ENCODE measurements at regions not wholly inside any gene's neighbourhood (a gene's known extent, or its start where the extent isn't known, plus 50 kb on each side); places are given as distances from the start of the nearest gene placed in this dataset.
A peak's percentile ranks its signal among the peaks of the same experiment; 100 is the strongest.

DNA sequence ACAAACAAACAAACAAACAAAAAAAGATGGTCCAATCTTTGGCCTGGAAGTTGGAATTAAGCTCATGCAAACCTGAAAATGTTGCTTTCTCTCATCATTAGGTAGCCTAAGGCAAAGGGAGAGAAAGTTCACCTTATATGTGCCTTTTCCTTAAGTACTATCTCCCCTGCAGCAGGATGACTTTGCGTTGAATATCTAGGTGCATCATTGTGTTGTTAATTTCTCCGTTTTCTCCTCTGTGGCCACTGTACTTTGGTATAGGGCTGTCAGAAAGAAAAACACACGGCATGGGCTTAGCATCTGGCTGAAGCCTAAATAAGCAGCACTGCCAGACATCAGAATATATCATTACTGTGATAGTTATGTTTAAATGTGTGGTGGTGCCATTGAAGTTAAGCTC, 345.5 kb downstream of the BCAT1 start:
- no peak for ATAC-seq
- BruUV-seq (replicated peaks): no TSS peak
- intact Hi-C loops (cut with micrococcal nuclease): no loop called here

DNA sequence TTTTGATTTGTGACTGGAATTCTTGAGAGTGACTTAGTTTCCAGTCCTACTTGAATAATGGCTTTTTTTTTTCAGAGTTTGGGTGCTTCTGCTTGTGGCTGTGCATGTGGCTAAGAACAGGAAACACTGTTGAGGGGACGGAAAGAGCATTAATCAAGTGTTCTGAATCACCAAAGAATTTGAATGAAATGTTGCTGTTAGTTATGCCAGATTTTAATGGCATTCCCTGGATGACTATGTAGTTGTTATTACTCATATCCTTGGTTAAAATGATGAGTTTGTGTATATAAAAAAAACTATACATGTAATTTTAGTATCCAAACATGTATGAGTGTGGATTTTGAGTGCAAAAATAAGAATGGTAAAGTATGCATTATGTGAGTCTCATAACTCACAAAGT, 347.9 kb downstream of the BCAT1 start:
- Histone ChIP-seq H3F3A (ENCODE audit: low read length, unreplicated experiment) (no peaks in the 10 kb centered on the region), H3K9me2 (replicated peaks; ENCODE audit: low read length) (no peaks in the 10 kb centered on the region), H3K4me2 (ENCODE audit: low read length) (no peak overlapping the region), H3K27ac (ENCODE audit: low read length) (no peak overlapping the region), H3K9me3 (ENCODE audit: low read length) (no peaks in the 10 kb centered on the region), H3K27me3 (ENCODE audit: low read length) (no peaks in the 10 kb centered on the region), H4K20me1 (ENCODE audit: low read length) (no peaks in the 10 kb centered on the region), H3K4me3 (ENCODE audit: low read length) (no peak overlapping the region), H2AFZ (ENCODE audit: low read length) (no peak overlapping the region), H3K79me2 (ENCODE audit: low read length) (no peaks in the 10 kb centered on the region), H3K36me3 (ENCODE audit: low read depth, low read length) (no peaks in the 10 kb centered on the region), H3K9ac (ENCODE audit: low read length) (no peak overlapping the region), H3K4me1 (ENCODE audit: insufficient read depth, low read length) (no peaks in the 10 kb centered on the region)
- DNase-seq (peak; percentile 25), ATAC-seq (no peak)
- TF ChIP-seq EZH2 (IDR thresholded peaks at IDR 0.05; ENCODE audit: low read length, unreplicated experiment): no peak
- TF ChIP-seq, protein P1, sequence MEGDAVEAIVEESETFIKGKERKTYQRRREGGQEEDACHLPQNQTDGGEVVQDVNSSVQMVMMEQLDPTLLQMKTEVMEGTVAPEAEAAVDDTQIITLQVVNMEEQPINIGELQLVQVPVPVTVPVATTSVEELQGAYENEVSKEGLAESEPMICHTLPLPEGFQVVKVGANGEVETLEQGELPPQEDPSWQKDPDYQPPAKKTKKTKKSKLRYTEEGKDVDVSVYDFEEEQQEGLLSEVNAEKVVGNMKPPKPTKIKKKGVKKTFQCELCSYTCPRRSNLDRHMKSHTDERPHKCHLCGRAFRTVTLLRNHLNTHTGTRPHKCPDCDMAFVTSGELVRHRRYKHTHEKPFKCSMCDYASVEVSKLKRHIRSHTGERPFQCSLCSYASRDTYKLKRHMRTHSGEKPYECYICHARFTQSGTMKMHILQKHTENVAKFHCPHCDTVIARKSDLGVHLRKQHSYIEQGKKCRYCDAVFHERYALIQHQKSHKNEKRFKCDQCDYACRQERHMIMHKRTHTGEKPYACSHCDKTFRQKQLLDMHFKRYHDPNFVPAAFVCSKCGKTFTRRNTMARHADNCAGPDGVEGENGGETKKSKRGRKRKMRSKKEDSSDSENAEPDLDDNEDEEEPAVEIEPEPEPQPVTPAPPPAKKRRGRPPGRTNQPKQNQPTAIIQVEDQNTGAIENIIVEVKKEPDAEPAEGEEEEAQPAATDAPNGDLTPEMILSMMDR (conservative IDR thresholded peaks at IDR 0.05; ENCODE audit: low read depth, low read length): no peak
- TF ChIP-seq EZH2phosphoT487 (IDR thresholded peaks at IDR 0.05; ENCODE audit: borderline replicate concordance, low read length): no peak
- CTCF ChIA-PET: no interaction called here
- POLR2A ChIA-PET (ENCODE audit: unreplicated experiment): no interaction called here
- no TSS peak for BruUV-seq (replicated peaks)
- intact Hi-C loops (cut with micrococcal nuclease): no loop called here

More for the DNA sequence above, 345.5 kb downstream of the BCAT1 start:
- Histone ChIP-seq H3K4me1 (ENCODE audit: insufficient read depth, low read length) (no peaks in the 10 kb centered on the region), H3K9ac (ENCODE audit: low read length) (no peak overlapping the region), H3K27ac (ENCODE audit: low read length) (no peak overlapping the region), H3K9me3 (ENCODE audit: low read length) (no peaks in the 10 kb centered on the region), H3K9me2 (replicated peaks; ENCODE audit: low read length) (no peaks in the 10 kb centered on the region), H3K27me3 (ENCODE audit: low read length) (no peaks in the 10 kb centered on the region), H3K4me3 (ENCODE audit: low read length) (no peak overlapping the region), H3K4me2 (ENCODE audit: low read length) (no peak overlapping the region), H3K36me3 (ENCODE audit: low read depth, low read length) (no peaks in the 10 kb centered on the region), H3F3A (ENCODE audit: low read length, unreplicated experiment) (no peaks in the 10 kb centered on the region), H2AFZ (ENCODE audit: low read length) (no peak overlapping the region), H3K79me2 (ENCODE audit: low read length) (no peaks in the 10 kb centered on the region), H4K20me1 (ENCODE audit: low read length) (no peaks in the 10 kb centered on the region)
- POLR2A ChIA-PET (ENCODE audit: unreplicated experiment): no interaction called here
- no peak for DNase-seq
- CTCF ChIA-PET: no interaction called here
- TF ChIP-seq, protein P1 (conservative IDR thresholded peaks at IDR 0.05; ENCODE audit: low read depth, low read length): no peak
- no peak for TF ChIP-seq EZH2phosphoT487 (IDR thresholded peaks at IDR 0.05; ENCODE audit: borderline replicate concordance, low read length)
- no peak for TF ChIP-seq EZH2 (IDR thresholded peaks at IDR 0.05; ENCODE audit: low read length, unreplicated experiment)

DNA sequence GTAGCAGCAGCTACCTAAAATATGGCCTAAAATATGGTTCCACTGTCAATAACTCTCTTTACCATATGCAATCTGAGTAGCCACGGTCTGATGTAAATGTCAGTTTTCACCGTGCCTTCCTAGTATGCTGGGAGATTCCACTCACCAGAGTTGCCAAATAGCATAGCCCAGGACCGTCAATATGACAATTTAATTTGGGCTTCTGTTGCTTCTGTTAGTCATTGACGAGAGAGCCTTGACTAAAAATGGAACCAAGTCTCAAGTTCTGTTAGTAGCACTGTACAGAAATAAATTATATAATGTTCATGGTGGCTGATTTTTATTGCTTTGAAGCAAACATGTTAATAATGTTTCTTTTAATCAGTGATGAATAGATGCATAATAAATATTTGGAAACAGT, 348.4 kb downstream of the BCAT1 start:
- ATAC-seq: no peak
- ChIA-PET CTCF (no interaction called here), POLR2A (ENCODE audit: unreplicated experiment) (no interaction called here)
- H2AFZ ChIP-seq (ENCODE audit: low read length): no peak overlapping the region
- no peaks in the 10 kb centered on the region for H3F3A ChIP-seq (ENCODE audit: low read length, unreplicated experiment)
- no peak for TF ChIP-seq EZH2 (IDR thresholded peaks at IDR 0.05; ENCODE audit: low read length, unreplicated experiment)
- no peaks in the 10 kb centered on the region for H4K20me1 ChIP-seq (ENCODE audit: low read length)
- DNase-seq: no peak
- H3K9me2 ChIP-seq (replicated peaks; ENCODE audit: low read length): no peaks in the 10 kb centered on the region
- BruUV-seq (replicated peaks): no TSS peak
- H3K9me3 ChIP-seq (ENCODE audit: low read length): no peaks in the 10 kb centered on the region
- intact Hi-C loops (cut with micrococcal nuclease): no loop called here
- no peak overlapping the region for H3K9ac ChIP-seq (ENCODE audit: low read length)
- no peak overlapping the region for H3K4me3 ChIP-seq (ENCODE audit: low read length)
- H3K4me2 ChIP-seq (ENCODE audit: low read length): no peak overlapping the region
- no peaks in the 10 kb centered on the region for H3K27me3 ChIP-seq (ENCODE audit: low read length)
- H3K79me2 ChIP-seq (ENCODE audit: low read length): no peaks in the 10 kb centered on the region
- H3K36me3 ChIP-seq (ENCODE audit: low read depth, low read length): no peaks in the 10 kb centered on the region
- no peak overlapping the region for H3K27ac ChIP-seq (ENCODE audit: low read length)
- H3K4me1 ChIP-seq (ENCODE audit: insufficient read depth, low read length): no peaks in the 10 kb centered on the region

Measured in PC-3 (cell line).